Liver (tissue), 8 donors: ENCODE measurements at regions not wholly inside any gene's neighbourhood (a gene's known extent, or its start where the extent isn't known, plus 50 kb on each side); places are given as distances from the start of the nearest gene placed in this dataset.

Experiments
- DNase-seq: peaks from one replicate; pipeline ENCODE4 v3.0.0-alpha.2; 2017; ENCODE audit warnings: low spot score
- H3K27ac ChIP-seq, 2 donors: one replicate each; pipeline ENCODE4 v1.7.0; 2013; ENCODE audit warnings: inconsistent platforms in 2 of 2, low read length in 2 of 2, control low read depth in 1 of 2, low read depth in 1 of 2, mild to moderate bottlenecking in 1 of 2
- H3K27me3 ChIP-seq, 4 donors: one replicate each; pipeline versions ENCODE4 v1.6.1 to v1.7.0; 2013; ENCODE audit warnings: low read length in 3 of 4, inconsistent platforms in 1 of 4, mild to moderate bottlenecking in 1 of 4, moderate library complexity in 1 of 4; ENCODE audit not compliant: control insufficient read depth in 4 of 4, insufficient read depth in 4 of 4
- H3K36me3 ChIP-seq, 4 donors: one replicate each; pipeline versions ENCODE4 v1.6.1 to v1.7.0; 2013; ENCODE audit warnings: low read length in 3 of 4, mild to moderate bottlenecking in 3 of 4, low read depth in 1 of 4, moderate library complexity in 1 of 4; ENCODE audit not compliant: control insufficient read depth in 4 of 4, insufficient read depth in 3 of 4
- H3K4me1 ChIP-seq, 4 donors: one replicate each; pipeline versions ENCODE4 v1.6.1 to v1.7.0; 2013; ENCODE audit warnings: low read length in 3 of 4, mild to moderate bottlenecking in 3 of 4, moderate library complexity in 1 of 4; ENCODE audit not compliant: control insufficient read depth in 4 of 4, insufficient read depth in 4 of 4
- H3K4me3 ChIP-seq, 3 donors: one replicate each; pipeline versions ENCODE4 v1.6.1 to v1.7.0; 2013; ENCODE audit warnings: low read length in 3 of 3, control low read depth in 1 of 3, low read depth in 1 of 3, mild to moderate bottlenecking in 1 of 3
- H3K9ac ChIP-seq, 2 donors: one replicate each; pipeline ENCODE4 v1.7.0; 2013; ENCODE audit warnings: low read length in 2 of 2, mild to moderate bottlenecking in 2 of 2, moderate library complexity in 2 of 2, control low read depth in 1 of 2, low read depth in 1 of 2
- H3K9me3 ChIP-seq, 4 donors: one replicate each; pipeline versions ENCODE4 v1.6.1 to v1.7.0; 2013; ENCODE audit warnings: low read length in 3 of 4; ENCODE audit not compliant: control insufficient read depth in 4 of 4
- EGR1 ChIP-seq, 2 donors: IDR thresholded peaks; 2 replicates each; pipeline ENCODE4 v1.6.1; 2016 to 2018; ENCODE audit warnings: antibody characterized with exemption in 2 of 2, low read depth in 2 of 2
- FOXA1 ChIP-seq: IDR thresholded peaks from 2 replicates; pipeline ENCODE4 v1.6.1; 2016; ENCODE audit warnings: antibody characterized with exemption
- GABPA ChIP-seq, 2 donors: IDR thresholded peaks in 1 of 2; conservative IDR thresholded peaks in 1 of 2; 2 replicates each; pipeline ENCODE4 v1.6.1; 2016; ENCODE audit warnings: antibody characterized with exemption in 2 of 2, mild to moderate bottlenecking in 1 of 2, moderate library complexity in 1 of 2
- HNF4A ChIP-seq, 2 donors: conservative IDR thresholded peaks; 2 replicates each; pipeline ENCODE4 v1.6.1; 2016; ENCODE audit warnings: antibody characterized with exemption in 2 of 2, mild to moderate bottlenecking in 2 of 2
- RAD21 ChIP-seq, 2 donors: IDR thresholded peaks; 2 replicates each; pipeline ENCODE4 v1.6.1; 2016; ENCODE audit warnings: antibody characterized with exemption in 2 of 2, mild to moderate bottlenecking in 2 of 2
- REST ChIP-seq: IDR thresholded peaks from 2 replicates; pipeline ENCODE4 v1.6.1; 2016; ENCODE audit warnings: antibody characterized with exemption, mild to moderate bottlenecking
- RXRA ChIP-seq, 2 donors: IDR thresholded peaks; 2 replicates each; pipeline ENCODE4 v1.6.1; 2017 to 2018; ENCODE audit warnings: antibody characterized with exemption in 2 of 2, mild to moderate bottlenecking in 1 of 2
- SP1 ChIP-seq: IDR thresholded peaks from 2 replicates; pipeline ENCODE4 v1.6.1; 2018; ENCODE audit warnings: antibody characterized with exemption, mild to moderate bottlenecking
- TAF1 ChIP-seq: conservative IDR thresholded peaks from 2 replicates; pipeline ENCODE4 v1.6.1; 2016; ENCODE audit warnings: antibody characterized with exemption, mild to moderate bottlenecking
- ZBTB33 ChIP-seq: IDR thresholded peaks from 2 replicates; pipeline ENCODE4 v1.6.1; 2016; ENCODE audit warnings: antibody characterized with exemption
- WGBS: extraction: QIAGEN DNeasy Blood & Tissue Kit; methylation state at CpG from one replicate; pipeline ENCODE4 v1.1.7; 2013; 5-methylcytosine and 5-hydroxymethylcytosine counted together
- TF ChIP-seq, protein P1 (sequence below): IDR thresholded peaks from 2 replicates; pipeline ENCODE4 v1.6.1; 2016; ENCODE audit warnings: antibody characterized with exemption
- TF ChIP-seq, protein P2 (sequence below): fragments of 150-350 bp; IDR thresholded peaks from 2 replicates; pipeline ENCODE4 v1.5.1; 2017; ENCODE audit warnings: improper control_type of control experiment, low read depth, low read length; ENCODE audit not compliant: missing input control
- TF ChIP-seq, protein P3 (sequence below): IDR thresholded peaks from 2 replicates; pipeline ENCODE4 v1.6.1; 2016; ENCODE audit warnings: antibody characterized with exemption
- donor health status: healthy.
- donor health status: healthy.
- donor health status: healthy.
- donor health status: healthy.
- donor health status: healthy.

DNA sequence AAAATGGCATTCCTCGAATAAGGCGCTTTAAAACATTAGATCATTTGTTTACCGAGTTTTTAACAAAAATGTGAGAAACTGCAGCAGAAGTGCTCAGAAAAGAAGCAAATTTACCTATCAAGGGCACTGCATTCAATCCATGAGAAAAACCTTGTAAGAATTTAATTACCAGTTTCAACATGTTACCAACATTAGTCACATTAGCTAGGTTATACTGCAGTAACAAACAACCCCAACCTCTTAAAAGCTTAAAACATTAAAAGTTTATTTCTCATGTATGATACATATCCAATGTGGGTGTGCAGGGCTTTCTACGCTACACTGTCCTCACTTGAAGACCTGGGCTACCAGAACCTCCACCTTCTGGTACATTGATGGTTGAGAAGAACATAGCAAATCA lies 68.1 kb upstream of the CCBE1 start:
- H3K27me3 ChIP-seq, result peaks cover 0 to 2% (median 0%) of the 10 kb centered on the region in 4 donors
- WGBS, result 80% methylated on average over 4 of the region's 4 CpGs
- DNase-seq, result no peak
- H3K4me1 ChIP-seq, result no peaks in the 10 kb centered on the region
- H3K36me3 ChIP-seq, result no peaks in the 10 kb centered on the region
- TF ChIP-seq RXRA (IDR thresholded peaks at IDR 0.05), result no peak
- no peak for TF ChIP-seq TAF1
- TF ChIP-seq ZBTB33, result no peak
- TF ChIP-seq, protein P1, sequence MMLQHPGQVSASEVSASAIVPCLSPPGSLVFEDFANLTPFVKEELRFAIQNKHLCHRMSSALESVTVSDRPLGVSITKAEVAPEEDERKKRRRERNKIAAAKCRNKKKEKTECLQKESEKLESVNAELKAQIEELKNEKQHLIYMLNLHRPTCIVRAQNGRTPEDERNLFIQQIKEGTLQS, result no peak
- H3K9me3 ChIP-seq, result peaks cover 0 to 3% (median 1%) of the 10 kb centered on the region in 4 donors
- H3K4me3 ChIP-seq, result no peak overlapping the region
- H3K27ac ChIP-seq, result no peak overlapping the region
- H3K9ac ChIP-seq, result no peak overlapping the region

- H3K27ac ChIP-seq, result no peak overlapping the region
- no peak overlapping the region for H3K9ac ChIP-seq
- H3K27me3 ChIP-seq, result no peaks in the 10 kb centered on the region
- no peak for TF ChIP-seq TAF1
- TF ChIP-seq, protein P2, sequence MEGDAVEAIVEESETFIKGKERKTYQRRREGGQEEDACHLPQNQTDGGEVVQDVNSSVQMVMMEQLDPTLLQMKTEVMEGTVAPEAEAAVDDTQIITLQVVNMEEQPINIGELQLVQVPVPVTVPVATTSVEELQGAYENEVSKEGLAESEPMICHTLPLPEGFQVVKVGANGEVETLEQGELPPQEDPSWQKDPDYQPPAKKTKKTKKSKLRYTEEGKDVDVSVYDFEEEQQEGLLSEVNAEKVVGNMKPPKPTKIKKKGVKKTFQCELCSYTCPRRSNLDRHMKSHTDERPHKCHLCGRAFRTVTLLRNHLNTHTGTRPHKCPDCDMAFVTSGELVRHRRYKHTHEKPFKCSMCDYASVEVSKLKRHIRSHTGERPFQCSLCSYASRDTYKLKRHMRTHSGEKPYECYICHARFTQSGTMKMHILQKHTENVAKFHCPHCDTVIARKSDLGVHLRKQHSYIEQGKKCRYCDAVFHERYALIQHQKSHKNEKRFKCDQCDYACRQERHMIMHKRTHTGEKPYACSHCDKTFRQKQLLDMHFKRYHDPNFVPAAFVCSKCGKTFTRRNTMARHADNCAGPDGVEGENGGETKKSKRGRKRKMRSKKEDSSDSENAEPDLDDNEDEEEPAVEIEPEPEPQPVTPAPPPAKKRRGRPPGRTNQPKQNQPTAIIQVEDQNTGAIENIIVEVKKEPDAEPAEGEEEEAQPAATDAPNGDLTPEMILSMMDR, result no peak
- no peak for TF ChIP-seq REST
- no peak for TF ChIP-seq FOXA1
- no peak for TF ChIP-seq ZBTB33
- TF ChIP-seq SP1, result no peak
- TF ChIP-seq HNF4A (conservative IDR thresholded peaks at IDR 0.05), result no peak
- TF ChIP-seq GABPA (IDR thresholded peaks at IDR 0.05 in 1 of 2, conservative IDR thresholded peaks at IDR 0.05 in 1 of 2), result no peak
- no peak for TF ChIP-seq RAD21 (IDR thresholded peaks at IDR 0.05)
- no peak for TF ChIP-seq RXRA (IDR thresholded peaks at IDR 0.05)
- TF ChIP-seq, protein P3, sequence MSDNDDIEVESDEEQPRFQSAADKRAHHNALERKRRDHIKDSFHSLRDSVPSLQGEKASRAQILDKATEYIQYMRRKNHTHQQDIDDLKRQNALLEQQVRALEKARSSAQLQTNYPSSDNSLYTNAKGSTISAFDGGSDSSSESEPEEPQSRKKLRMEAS, result no peak
- TF ChIP-seq, protein P1, result no peak
- TF ChIP-seq EGR1 (IDR thresholded peaks at IDR 0.05; ENCODE audit: low read depth in 2 of 2), result no peak
- no peak overlapping the region for H3K4me3 ChIP-seq
- no peaks in the 10 kb centered on the region for H3K4me1 ChIP-seq
- no peaks in the 10 kb centered on the region for H3K36me3 ChIP-seq
- no peak for DNase-seq
- 60% methylated on average over 4 of the region's 4 CpGs for WGBS
- H3K9me3 ChIP-seq, result peaks cover 0 to 3% (median 1%) of the 10 kb centered on the region in 4 donors
These were observed 67.1 kb upstream of the CCBE1 start for GRCh38 chr18:59764281-59764680.
